ENCODE measurements at regions not wholly inside any gene's neighbourhood (a gene's known extent, or its start where the extent isn't known, plus 50 kb on each side); places are given as distances from the start of the nearest gene placed in this dataset.

GRCh38 chr6:7473805-7474719, 67.4 kb upstream of the DSP start:
- Histone ChIP-seq H3K4me2 (no peak overlapping the region), H3K4me3 (no peak overlapping the region), H3K4me1 (ENCODE audit: insufficient read depth) (no peaks in the 10 kb centered on the region), H3K27me3 (no peaks in the 10 kb centered on the region), H3K36me3 (replicated peaks; ENCODE audit: insufficient read depth, low read depth) (no peaks in the 10 kb centered on the region), H3K9me2 (replicated peaks; ENCODE audit: insufficient read depth) (no peaks in the 10 kb centered on the region), H3K79me2 (no peaks in the 10 kb centered on the region), H4K20me1 (ENCODE audit: insufficient read depth, poor library complexity, severe bottlenecking) (no peaks in the 10 kb centered on the region), H3K9me3 (ENCODE audit: low read depth) (no peaks in the 10 kb centered on the region), H2AFZ (no peak overlapping the region), H3K27ac (no peak overlapping the region)
- DNase-seq (ENCODE audit: low spot score), result no peak
- 99% methylated on average over 7 of the region's 7 CpGs for WGBS (ENCODE audit: low lambda C conversion rate, missing lambda C conversion rate)
- no peak for TF ChIP-seq EZH2 (IDR thresholded peaks at IDR 0.05; ENCODE audit: borderline replicate concordance)
- TF ChIP-seq CTCF (IDR thresholded peaks at IDR 0.05; ENCODE audit: poor library complexity), result no peak
- TF ChIP-seq EZH2phosphoT487 (IDR thresholded peaks at IDR 0.05; ENCODE audit: low read depth, severe bottlenecking, unreplicated experiment), result no peak

GRCh38 chr6:7475081-7475480, 66.4 kb upstream of the DSP start:
- 95% methylated on average over 5 of the region's 5 CpGs for whole genome bisulfite sequencing (ENCODE audit: low lambda C conversion rate, missing lambda C conversion rate)
- H3K9me3 ChIP-seq (ENCODE audit: low read depth), result no peaks in the 10 kb centered on the region
- H3K4me3 ChIP-seq, result no peak overlapping the region
- H3K36me3 ChIP-seq (replicated peaks; ENCODE audit: insufficient read depth, low read depth), result no peaks in the 10 kb centered on the region
- H3K79me2 ChIP-seq, result no peaks in the 10 kb centered on the region
- no peak for DNase-seq (ENCODE audit: low spot score)
- H3K9me2 ChIP-seq (replicated peaks; ENCODE audit: insufficient read depth), result no peaks in the 10 kb centered on the region
- H3K27ac ChIP-seq, result no peak overlapping the region
- no peaks in the 10 kb centered on the region for H3K27me3 ChIP-seq
- TF ChIP-seq EZH2phosphoT487 (IDR thresholded peaks at IDR 0.05; ENCODE audit: low read depth, severe bottlenecking, unreplicated experiment) (no peak), CTCF (IDR thresholded peaks at IDR 0.05; ENCODE audit: poor library complexity) (no peak), EZH2 (IDR thresholded peaks at IDR 0.05; ENCODE audit: borderline replicate concordance) (no peak)
- H4K20me1 ChIP-seq (ENCODE audit: insufficient read depth, poor library complexity, severe bottlenecking), result no peaks in the 10 kb centered on the region
- no peak overlapping the region for H3K4me2 ChIP-seq
- no peaks in the 10 kb centered on the region for H3K4me1 ChIP-seq (ENCODE audit: insufficient read depth)
- H2AFZ ChIP-seq, result no peak overlapping the region

DNA sequence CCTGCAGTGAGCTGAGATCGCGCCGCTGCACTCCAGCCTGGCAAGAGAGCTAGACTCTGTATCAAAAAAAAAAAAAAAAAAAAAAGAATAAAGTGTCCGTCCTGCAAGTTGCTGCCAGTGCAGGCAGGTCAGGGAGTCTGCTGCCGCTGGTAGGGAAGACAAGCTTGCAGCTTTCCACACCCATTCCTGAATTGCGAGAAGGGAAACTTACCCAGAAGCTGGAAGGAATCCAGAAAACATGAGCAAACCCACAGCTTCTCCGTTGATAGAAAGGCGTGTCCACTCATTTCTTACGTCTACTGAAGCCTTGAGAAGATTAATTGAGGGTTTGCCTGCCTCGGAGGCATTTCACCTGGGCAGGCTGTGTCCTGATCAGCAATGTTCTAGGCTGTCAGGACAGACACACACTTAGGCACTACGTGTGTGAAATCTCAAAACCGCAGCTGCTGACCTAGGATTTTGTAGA, 61.6 kb upstream of the DSP start:
- Histone ChIP-seq H3K4me2 (peak overlapping the region; percentile 53), H3K36me3 (replicated peaks; ENCODE audit: insufficient read depth, low read depth) (no peaks in the 10 kb centered on the region), H3K4me1 (ENCODE audit: insufficient read depth) (no peaks in the 10 kb centered on the region), H3K27ac (peak overlapping the region; percentile 57), H3K4me3 (no peak overlapping the region), H4K20me1 (ENCODE audit: insufficient read depth, poor library complexity, severe bottlenecking) (no peaks in the 10 kb centered on the region), H2AFZ (no peak overlapping the region), H3K9me2 (replicated peaks; ENCODE audit: insufficient read depth) (no peaks in the 10 kb centered on the region), H3K9me3 (ENCODE audit: low read depth) (no peaks in the 10 kb centered on the region), H3K79me2 (no peaks in the 10 kb centered on the region), H3K27me3 (no peaks in the 10 kb centered on the region)
- WGBS (ENCODE audit: low lambda C conversion rate, missing lambda C conversion rate), result 61% methylated on average over 12 of the region's 12 CpGs
- TF ChIP-seq EZH2phosphoT487 (IDR thresholded peaks at IDR 0.05; ENCODE audit: low read depth, severe bottlenecking, unreplicated experiment) (no peak), EZH2 (IDR thresholded peaks at IDR 0.05; ENCODE audit: borderline replicate concordance) (no peak), CTCF (IDR thresholded peaks at IDR 0.05; ENCODE audit: poor library complexity) (no peak)
- DNase-seq (ENCODE audit: low spot score), result peak; percentile 70

Measured in hepatocyte (in vitro differentiated cells).